ENCODE measurements at regions not wholly inside any gene's neighbourhood (a gene's known extent, or its start where the extent isn't known, plus 50 kb on each side); places are given as distances from the start of the nearest gene placed in this dataset.

GRCh38 chr9:10701906-10702305, 89.1 kb upstream of the PTPRD start:
- TF ChIP-seq, protein P1, sequence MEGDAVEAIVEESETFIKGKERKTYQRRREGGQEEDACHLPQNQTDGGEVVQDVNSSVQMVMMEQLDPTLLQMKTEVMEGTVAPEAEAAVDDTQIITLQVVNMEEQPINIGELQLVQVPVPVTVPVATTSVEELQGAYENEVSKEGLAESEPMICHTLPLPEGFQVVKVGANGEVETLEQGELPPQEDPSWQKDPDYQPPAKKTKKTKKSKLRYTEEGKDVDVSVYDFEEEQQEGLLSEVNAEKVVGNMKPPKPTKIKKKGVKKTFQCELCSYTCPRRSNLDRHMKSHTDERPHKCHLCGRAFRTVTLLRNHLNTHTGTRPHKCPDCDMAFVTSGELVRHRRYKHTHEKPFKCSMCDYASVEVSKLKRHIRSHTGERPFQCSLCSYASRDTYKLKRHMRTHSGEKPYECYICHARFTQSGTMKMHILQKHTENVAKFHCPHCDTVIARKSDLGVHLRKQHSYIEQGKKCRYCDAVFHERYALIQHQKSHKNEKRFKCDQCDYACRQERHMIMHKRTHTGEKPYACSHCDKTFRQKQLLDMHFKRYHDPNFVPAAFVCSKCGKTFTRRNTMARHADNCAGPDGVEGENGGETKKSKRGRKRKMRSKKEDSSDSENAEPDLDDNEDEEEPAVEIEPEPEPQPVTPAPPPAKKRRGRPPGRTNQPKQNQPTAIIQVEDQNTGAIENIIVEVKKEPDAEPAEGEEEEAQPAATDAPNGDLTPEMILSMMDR (IDR thresholded peaks at IDR 0.05), result no peak
- TF ChIP-seq POLR2A (IDR thresholded peaks at IDR 0.05), result no peak
